SU-DHL-6 (cell line): ENCODE measurements at regions not wholly inside any gene's neighbourhood (a gene's known extent, or its start where the extent isn't known, plus 50 kb on each side); places are given as distances from the start of the nearest gene placed in this dataset.

Experiments used
- CTCF ChIP-seq: fragments of 200-600 bp; sonication (generic); IDR thresholded peaks from one replicate; pipeline ENCODE4 v1.5.1; 2017; ENCODE audit warnings: antibody characterized with exemption, mild to moderate bottlenecking, low read length, moderate library complexity; ENCODE audit not compliant: insufficient read depth, poor library complexity, severe bottlenecking
- EZH2phosphoT487 ChIP-seq: fragments of 200-600 bp; sonication (generic), shearing (Covaris generic); conservative IDR thresholded peaks from 2 replicates; pipeline ENCODE4 v1.6.1; 2018; ENCODE audit warnings: mild to moderate bottlenecking, antibody characterized with exemption, low read length, moderate library complexity, mixed read lengths

- TF ChIP-seq CTCF = no peak
- TF ChIP-seq EZH2phosphoT487 = no peak
Measured at GRCh38 chr12:92412856-92413255, 267.2 kb upstream of the BTG1 start.
